ENCODE measurements at regions not wholly inside any gene's neighbourhood (a gene's known extent, or its start where the extent isn't known, plus 50 kb on each side); places are given as distances from the start of the nearest gene placed in this dataset.

GRCh38 chr11:90585491-90585890, 362.6 kb upstream of the CHORDC1 start:
- TF ChIP-seq POLR2AphosphoS5 (IDR thresholded peaks at IDR 0.05; ENCODE audit: low read depth, low read length) = no peak
- no peak for TF ChIP-seq CTCF (IDR thresholded peaks at IDR 0.05)
- TF ChIP-seq REST (IDR thresholded peaks at IDR 0.05; ENCODE audit: insufficient read depth in 1 of 2, low read depth in 2 of 2, low read length in 1 of 2) = no peak
